ENCODE measurements at regions not wholly inside any gene's neighbourhood (a gene's known extent, or its start where the extent isn't known, plus 50 kb on each side); places are given as distances from the start of the nearest gene placed in this dataset.

DNA sequence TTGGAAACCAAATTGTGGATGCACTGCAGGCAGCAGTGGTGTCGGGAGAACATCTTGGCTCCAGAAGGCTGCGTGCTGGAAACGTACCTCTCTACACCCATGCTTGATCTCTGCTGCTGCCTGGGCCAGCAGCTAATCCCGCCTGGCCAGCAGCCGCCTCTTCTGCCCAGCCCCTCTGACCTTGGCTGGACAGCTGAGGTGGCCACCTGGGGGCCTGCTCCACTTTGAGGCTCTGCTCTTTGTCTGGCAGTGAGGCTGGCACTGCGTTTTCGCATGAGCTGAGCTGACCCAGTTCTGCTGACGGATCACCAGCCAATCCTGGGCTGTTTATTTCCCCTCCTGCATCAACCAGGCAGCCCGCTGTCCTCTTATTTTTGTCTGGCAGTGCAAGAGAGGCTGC, 154.9 kb downstream of the TENT4A start:
- Mint-ChIP-seq H3K4me1 (no peaks in the 10 kb centered on the region), H3K27me3 (ENCODE audit: low read depth) (peaks cover 6% of the 10 kb centered on the region), H3K4me3 (no peak overlapping the region), H3K27ac (no peak overlapping the region), H3K36me3 (ENCODE audit: low read depth) (no peaks in the 10 kb centered on the region), H3K9me3 (no peaks in the 10 kb centered on the region)
- TF ChIP-seq, protein P1, sequence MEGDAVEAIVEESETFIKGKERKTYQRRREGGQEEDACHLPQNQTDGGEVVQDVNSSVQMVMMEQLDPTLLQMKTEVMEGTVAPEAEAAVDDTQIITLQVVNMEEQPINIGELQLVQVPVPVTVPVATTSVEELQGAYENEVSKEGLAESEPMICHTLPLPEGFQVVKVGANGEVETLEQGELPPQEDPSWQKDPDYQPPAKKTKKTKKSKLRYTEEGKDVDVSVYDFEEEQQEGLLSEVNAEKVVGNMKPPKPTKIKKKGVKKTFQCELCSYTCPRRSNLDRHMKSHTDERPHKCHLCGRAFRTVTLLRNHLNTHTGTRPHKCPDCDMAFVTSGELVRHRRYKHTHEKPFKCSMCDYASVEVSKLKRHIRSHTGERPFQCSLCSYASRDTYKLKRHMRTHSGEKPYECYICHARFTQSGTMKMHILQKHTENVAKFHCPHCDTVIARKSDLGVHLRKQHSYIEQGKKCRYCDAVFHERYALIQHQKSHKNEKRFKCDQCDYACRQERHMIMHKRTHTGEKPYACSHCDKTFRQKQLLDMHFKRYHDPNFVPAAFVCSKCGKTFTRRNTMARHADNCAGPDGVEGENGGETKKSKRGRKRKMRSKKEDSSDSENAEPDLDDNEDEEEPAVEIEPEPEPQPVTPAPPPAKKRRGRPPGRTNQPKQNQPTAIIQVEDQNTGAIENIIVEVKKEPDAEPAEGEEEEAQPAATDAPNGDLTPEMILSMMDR (IDR thresholded peaks at IDR 0.05; ENCODE audit: unreplicated experiment in 3 of 3), result no peak

DNA sequence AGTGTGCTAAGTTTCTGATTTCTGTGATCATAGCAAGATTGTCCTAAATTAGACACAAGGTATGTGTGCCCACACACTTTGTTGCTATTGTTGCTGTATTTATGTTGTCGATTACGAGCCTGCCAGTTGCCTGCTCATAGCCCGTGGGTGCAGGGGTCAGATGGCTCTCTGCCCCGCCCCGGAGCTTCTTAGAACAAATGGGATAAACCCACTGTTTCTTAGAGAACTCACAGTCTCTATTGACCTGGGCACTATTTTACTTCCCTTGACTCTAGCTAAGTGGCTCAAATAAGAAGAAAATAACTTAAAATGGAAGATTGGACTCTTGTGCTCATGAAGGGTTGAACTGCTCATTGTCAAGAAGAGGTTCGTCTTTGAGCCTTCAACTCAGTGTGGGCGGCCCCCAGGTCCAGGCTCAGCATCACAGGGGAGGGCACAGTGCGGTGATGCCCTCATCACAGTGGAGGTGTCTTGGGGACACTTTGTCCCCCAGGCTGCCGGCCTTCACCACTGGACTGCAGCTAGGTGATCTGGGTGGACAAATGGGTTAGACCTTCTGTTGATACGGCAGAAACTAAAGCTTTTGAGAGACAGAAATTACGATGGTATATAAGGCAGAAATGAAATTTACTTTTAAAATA, 155.5 kb downstream of the TENT4A start:
- TF ChIP-seq, protein P1 (IDR thresholded peaks at IDR 0.05; ENCODE audit: unreplicated experiment in 3 of 3), result no peak
- peaks cover 6% of the 10 kb centered on the region for H3K27me3 Mint-ChIP-seq (ENCODE audit: low read depth)
- H3K4me3 Mint-ChIP-seq, result no peak overlapping the region
- no peak overlapping the region for H3K27ac Mint-ChIP-seq
- H3K4me1 Mint-ChIP-seq, result no peaks in the 10 kb centered on the region
- H3K9me3 Mint-ChIP-seq, result no peaks in the 10 kb centered on the region
- no peaks in the 10 kb centered on the region for H3K36me3 Mint-ChIP-seq (ENCODE audit: low read depth)

GRCh38 chr5:6869677-6870076, 156.4 kb downstream of the TENT4A start:
- Mint-ChIP-seq H3K4me3 (no peak overlapping the region), H3K4me1 (no peaks in the 10 kb centered on the region), H3K9me3 (no peaks in the 10 kb centered on the region), H3K36me3 (ENCODE audit: low read depth) (no peaks in the 10 kb centered on the region), H3K27ac (no peak overlapping the region), H3K27me3 (ENCODE audit: low read depth) (peaks cover 6% of the 10 kb centered on the region)
- TF ChIP-seq, protein P1 (IDR thresholded peaks at IDR 0.05; ENCODE audit: unreplicated experiment in 3 of 3), result no peak

GRCh38 chr5:6872441-6873160, 159.4 kb downstream of the TENT4A start:
- no peak overlapping the region for H3K4me3 Mint-ChIP-seq
- H3K9me3 Mint-ChIP-seq, result no peaks in the 10 kb centered on the region
- H3K27me3 Mint-ChIP-seq (ENCODE audit: low read depth), result no peaks in the 10 kb centered on the region
- no peaks in the 10 kb centered on the region for H3K4me1 Mint-ChIP-seq
- no peak overlapping the region for H3K27ac Mint-ChIP-seq
- H3K36me3 Mint-ChIP-seq (ENCODE audit: low read depth), result no peaks in the 10 kb centered on the region
- TF ChIP-seq, protein P1 (IDR thresholded peaks at IDR 0.05; ENCODE audit: unreplicated experiment in 3 of 3), result no peak

GRCh38 chr5:6873359-6873758, 160.1 kb downstream of the TENT4A start:
- Mint-ChIP-seq H3K4me3 (no peak overlapping the region), H3K9me3 (no peaks in the 10 kb centered on the region), H3K27me3 (ENCODE audit: low read depth) (no peaks in the 10 kb centered on the region), H3K36me3 (ENCODE audit: low read depth) (no peaks in the 10 kb centered on the region), H3K4me1 (no peaks in the 10 kb centered on the region), H3K27ac (no peak overlapping the region)
- TF ChIP-seq, protein P1 (IDR thresholded peaks at IDR 0.05; ENCODE audit: unreplicated experiment in 3 of 3), result no peak

DNA sequence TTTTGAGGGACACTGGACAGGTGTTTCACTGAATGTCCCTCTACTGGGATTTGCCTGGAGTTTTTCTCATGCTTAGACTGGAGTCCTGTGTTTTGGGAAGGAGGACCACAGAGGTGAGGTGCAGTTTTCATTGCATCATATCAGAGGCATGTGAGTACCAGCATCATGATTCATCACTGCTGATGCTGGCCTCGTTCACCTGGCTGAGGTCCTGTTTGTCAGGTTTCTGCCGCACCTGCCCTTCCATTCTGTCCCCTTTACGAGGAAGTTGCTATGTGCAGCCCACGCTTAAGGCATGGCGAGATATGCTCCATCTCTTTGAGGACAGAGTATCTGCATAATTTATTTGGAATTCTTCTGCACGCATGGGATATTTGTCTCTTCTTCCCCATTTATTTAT, 162.1 kb downstream of the TENT4A start:
- no peaks in the 10 kb centered on the region for H3K4me1 Mint-ChIP-seq
- H3K36me3 Mint-ChIP-seq (ENCODE audit: low read depth), result no peaks in the 10 kb centered on the region
- TF ChIP-seq, protein P1 (IDR thresholded peaks at IDR 0.05; ENCODE audit: unreplicated experiment in 3 of 3), result no peak
- no peak overlapping the region for H3K27ac Mint-ChIP-seq
- no peak overlapping the region for H3K4me3 Mint-ChIP-seq
- peaks cover 11% of the 10 kb centered on the region for H3K27me3 Mint-ChIP-seq (ENCODE audit: low read depth)
- peaks cover 3% of the 10 kb centered on the region for H3K9me3 Mint-ChIP-seq

Measured in nephron (organoid).